Retina (tissue), 1 donor: ENCODE measurements at regions not wholly inside any gene's neighbourhood (a gene's known extent, or its start where the extent isn't known, plus 50 kb on each side); places are given as distances from the start of the nearest gene placed in this dataset.
"Not testable (repeated sequence)": the region's sequence is repeated elsewhere in the genome, so short reads cannot be mapped to it uniquely, and the experiment has no call there.

ENCODE experiments used
- DNase-seq: peaks from one replicate; pipeline ENCODE4 v3.0.0-alpha.2; 2016

- DNase-seq = no peak
These were observed 1001.0 kb upstream of the WWC1 start for GRCh38 chr5:167290478-167290877.

- DNase-seq = no peak
These were observed 996.4 kb upstream of the WWC1 start for GRCh38 chr5:167294882-167295680.

- no peak for DNase-seq
These were observed 995.8 kb upstream of the WWC1 start for GRCh38 chr5:167295681-167296005.

GRCh38 chr5:167296066-167296465 is 995.4 kb upstream of the WWC1 start:
- no peak for DNase-seq

DNA sequence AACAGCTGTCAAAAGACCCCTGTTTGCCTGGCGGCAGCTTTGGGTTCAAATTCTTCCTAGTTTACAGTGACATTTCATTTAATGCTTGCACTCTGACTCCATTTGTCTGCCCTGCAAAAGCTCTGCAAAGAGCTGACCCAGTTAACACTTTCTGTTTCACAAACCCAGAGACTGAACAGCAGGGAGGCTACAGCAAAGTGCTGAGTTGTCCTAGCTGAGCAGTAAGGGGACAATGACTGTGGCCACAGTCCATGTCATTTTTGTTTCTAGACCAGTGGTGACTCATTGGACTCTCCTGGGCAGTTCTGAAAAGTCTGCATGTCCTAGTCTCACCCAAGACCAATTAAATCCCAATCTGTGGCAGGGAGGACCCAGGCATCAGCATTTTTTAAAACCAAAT is 994.8 kb upstream of the WWC1 start:
- DNase-seq = no peak

GRCh38 chr5:167299861-167300260 is 991.6 kb upstream of the WWC1 start:
- not testable (repeated sequence) for DNase-seq

DNA sequence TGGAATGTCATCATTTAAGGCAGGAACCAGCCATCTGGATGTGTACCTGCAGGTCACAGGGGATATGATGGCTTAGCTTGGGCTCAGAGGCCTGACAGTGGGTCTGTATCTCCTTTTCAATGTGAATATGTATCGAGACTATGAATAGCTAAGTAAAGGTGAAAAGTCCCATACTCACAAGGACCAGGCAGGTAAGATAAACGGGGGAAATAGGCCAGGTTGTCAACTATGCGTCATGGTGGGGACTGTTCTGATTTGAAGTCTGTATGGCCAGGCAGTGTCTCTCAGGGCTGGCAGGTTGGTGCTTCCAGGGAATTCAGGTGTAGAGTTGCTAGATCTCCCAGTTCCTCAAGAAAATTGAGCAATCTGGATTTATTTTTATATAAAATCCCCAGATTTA is 987.9 kb upstream of the WWC1 start:
- no peak for DNase-seq

- DNase-seq = peak; percentile 40
These were observed 986.5 kb upstream of the WWC1 start for GRCh38 chr5:167304834-167305469.

- DNase-seq = no peak
These were observed 985.7 kb upstream of the WWC1 start for GRCh38 chr5:167305591-167306213.

DNA sequence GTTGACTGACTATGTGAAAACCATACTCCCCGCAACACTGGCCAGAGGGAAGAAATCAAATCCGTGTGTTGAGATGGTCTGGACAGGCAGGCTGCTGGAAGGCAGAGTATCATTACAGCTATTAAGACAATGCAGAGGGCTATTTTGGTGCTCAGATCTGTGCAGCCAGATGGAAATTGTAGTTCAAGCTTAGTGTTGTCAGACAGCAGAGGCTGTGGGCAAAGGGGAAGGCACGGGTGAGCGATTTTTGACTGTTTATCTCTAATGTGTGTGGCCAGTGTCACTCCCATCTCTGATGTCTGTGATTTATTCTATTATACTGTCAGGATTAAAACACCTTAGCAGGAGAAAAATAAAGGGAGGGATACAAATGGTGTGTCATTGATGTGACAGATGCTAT is 984.4 kb upstream of the WWC1 start:
- peak; percentile 49 for DNase-seq

DNA sequence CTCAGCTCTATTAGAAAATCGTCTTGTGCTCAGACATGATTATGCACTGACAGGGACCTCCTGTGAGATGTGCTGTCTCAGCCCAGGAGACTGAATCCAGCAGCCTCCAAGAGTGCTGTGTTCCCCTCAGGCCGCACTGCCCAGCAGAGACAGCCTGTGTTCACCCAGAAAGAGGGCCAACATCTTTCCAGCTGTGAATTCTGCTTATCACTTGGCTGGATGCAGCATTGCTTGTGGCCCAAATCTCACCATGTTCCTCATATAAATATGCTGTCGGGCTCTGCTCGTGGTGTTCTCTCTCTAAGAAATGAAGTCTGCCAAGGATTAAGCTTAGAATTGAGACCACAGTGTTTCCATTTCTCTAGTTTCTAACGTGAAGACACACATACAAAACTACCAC is 983.0 kb upstream of the WWC1 start:
- no peak for DNase-seq

DNA sequence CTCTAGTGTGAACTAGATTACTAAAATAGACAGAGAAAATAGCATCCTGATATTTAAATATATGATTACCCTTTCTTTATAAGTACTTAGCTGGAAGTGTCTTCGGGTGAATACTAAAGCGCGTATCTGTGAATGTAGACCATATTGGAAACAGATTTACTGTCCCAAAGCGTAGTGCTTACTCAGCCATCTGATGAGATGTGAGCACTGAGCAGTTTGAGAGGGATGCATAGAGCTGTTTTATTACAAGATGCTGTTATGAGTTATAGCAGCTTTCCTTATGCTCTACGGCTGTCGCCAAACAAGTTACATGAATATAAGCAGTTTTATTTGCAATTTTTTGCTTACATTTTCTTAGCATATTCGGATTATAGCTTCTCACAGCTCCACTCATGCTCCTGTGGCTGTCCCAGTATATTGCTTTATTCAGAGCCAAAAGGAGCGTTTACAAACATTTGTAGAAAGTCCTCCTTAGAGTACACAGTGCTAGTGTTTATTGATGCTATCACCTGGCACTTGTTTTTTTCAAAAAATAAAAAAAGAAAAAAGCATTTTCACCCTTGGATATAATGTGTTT is 981.4 kb upstream of the WWC1 start:
- no peak for DNase-seq

DNA sequence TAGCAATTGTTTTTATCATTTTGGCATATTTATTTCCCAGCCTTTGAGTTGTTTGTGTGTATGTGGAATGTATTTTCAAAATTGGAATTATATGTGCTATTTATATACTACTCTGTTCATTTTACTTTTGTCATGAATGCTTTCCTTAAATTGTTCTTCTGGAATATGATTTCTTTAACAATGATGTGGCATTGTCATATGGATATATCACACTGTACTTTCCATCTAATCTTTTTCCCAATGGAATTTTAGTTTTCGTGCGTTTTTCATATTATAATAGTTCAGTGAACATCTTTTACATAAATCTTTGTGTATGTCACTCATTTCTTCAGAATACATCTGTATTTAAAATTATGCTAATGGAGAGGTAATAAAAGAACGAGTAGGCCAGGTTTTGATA is 980.1 kb upstream of the WWC1 start:
- no peak for DNase-seq

DNA sequence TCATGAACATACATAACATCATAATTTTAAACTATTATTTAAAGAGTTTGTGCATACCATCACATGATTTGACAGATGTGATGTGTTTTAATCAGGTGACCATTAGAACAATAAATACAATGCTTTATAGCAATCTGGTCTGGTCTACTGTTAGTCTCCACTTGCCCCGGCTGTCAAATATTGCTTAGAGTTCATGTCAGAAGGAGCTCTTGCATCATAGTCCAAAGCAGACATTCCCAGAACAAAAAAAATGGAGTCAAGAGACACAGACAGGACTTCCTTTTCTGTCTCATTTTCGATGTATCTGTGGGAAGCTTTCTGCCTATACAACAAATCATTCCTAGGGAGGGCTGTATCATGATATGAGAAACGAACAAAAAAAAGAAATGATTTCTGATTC is 979.2 kb upstream of the WWC1 start:
- DNase-seq = no peak

DNA sequence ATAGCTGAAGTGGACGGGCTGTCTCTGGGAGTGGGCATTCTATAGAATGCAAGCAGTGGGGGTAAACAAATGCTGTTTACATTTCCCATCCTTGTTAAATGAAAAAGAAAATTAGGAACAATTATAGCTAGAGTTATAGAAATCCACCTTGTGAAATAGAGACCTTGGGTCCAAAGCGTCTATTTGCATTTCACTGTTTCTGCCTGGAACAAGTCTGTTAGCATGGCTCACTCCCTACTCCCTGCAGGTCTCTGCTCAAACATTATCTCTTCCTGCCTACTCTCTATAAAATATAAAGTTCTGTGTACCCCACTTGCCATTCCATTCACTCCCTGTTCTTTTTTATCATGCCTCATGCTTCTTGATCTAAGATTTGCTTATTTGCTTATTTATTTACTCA is 975.7 kb upstream of the WWC1 start:
- no peak for DNase-seq

GRCh38 chr5:167317884-167318283 is 973.6 kb upstream of the WWC1 start:
- DNase-seq = peak; percentile 44

DNA sequence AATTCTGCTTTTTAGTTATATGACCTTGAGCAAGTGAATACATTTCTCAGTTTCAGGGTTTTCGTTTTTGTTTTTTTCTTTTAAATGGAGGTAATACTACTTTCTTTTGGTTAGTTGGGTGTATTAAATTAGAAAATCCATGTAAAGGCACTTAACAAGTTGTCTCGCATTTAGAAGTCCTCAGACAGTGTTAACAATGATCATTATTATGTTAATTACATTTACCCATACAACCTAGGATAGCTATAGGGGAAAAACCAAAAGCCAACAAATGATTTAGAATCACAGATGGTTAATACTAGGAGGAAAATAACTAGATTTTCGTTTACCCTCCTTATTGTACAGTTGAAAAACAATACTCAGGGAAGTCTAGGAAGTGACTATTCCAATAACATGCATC is 972.2 kb upstream of the WWC1 start:
- DNase-seq = no peak

DNA sequence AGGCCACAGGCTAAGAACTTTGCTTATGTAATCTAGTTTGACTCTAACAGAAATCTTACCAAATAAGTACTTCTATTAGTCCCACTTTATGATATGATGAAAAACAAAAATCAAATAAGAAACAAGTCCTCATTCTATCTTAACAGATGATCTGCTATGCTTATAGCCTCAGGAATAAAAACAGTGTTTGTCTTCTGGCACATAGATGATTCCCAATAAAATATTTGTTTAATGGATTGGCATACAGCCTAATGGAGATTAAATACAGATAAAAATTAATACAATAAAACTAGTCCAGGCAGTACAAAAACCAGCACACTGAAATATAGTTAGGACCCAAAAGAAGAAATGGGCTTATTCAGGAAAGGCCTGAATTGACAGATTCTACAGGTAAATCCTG is 971.4 kb upstream of the WWC1 start:
- no peak for DNase-seq

DNA sequence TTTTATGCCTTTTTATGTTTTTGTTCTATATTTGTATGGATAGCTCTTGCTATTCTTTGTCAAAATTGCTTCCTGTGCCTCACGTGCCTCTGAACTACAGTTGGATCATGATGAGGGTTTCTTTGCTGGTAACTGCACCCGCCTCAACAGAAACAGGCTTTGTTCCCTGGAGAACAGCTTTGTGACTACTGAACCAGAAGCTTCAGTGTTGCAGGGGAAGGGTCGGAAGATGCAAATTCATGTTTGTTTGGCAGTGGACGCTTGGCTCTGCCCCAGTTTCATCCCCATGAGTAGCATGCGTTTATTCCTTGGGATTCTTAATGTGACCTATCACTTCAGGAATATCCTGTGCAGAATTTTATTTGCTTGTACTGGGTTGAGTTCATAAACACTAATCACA is 959.1 kb upstream of the WWC1 start:
- peak; percentile 77 for DNase-seq

DNA sequence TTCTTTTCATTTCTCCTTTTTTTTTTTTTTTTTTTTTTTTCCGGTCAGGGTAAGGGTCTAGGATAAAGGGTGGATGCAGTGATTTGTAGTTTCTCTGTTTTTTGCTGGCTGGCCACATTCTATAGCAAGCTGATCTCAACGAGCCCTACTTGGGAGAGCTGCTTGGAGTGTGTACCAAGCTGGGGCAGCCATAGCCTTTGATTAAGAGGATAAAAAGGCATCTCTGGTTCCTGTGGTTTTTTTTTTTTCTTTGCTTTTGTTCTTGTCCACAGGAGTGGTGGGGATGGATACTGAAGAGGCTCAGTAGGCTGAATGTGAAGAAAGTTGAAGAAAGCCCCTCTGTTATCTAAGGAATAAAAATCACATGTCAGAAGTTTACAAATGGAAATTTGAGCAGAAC is 955.3 kb upstream of the WWC1 start:
- DNase-seq = no peak

- no peak for DNase-seq
These were observed 952.2 kb upstream of the WWC1 start for GRCh38 chr5:167339205-167339604.

- DNase-seq = no peak
These were observed 945.0 kb upstream of the WWC1 start for GRCh38 chr5:167346461-167346860.

GRCh38 chr5:167348251-167348926 is 943.1 kb upstream of the WWC1 start:
- DNase-seq = no peak

GRCh38 chr5:167348980-167349379 is 942.5 kb upstream of the WWC1 start:
- DNase-seq = no peak
